ENCODE measurements at regions not wholly inside any gene's neighbourhood (a gene's known extent, or its start where the extent isn't known, plus 50 kb on each side); places are given as distances from the start of the nearest gene placed in this dataset.

- TF ChIP-seq CTCF (IDR thresholded peaks at IDR 0.05) (no peak), POLR2A (IDR thresholded peaks at IDR 0.05) (no peak)
Observed at GRCh38 chr11:42824067-42824466, 487.7 kb upstream of the API5 start.

Measured in Peyer's patch (tissue), 4 donors.